ENCODE measurements at regions not wholly inside any gene's neighbourhood (a gene's known extent, or its start where the extent isn't known, plus 50 kb on each side); places are given as distances from the start of the nearest gene placed in this dataset.

DNA sequence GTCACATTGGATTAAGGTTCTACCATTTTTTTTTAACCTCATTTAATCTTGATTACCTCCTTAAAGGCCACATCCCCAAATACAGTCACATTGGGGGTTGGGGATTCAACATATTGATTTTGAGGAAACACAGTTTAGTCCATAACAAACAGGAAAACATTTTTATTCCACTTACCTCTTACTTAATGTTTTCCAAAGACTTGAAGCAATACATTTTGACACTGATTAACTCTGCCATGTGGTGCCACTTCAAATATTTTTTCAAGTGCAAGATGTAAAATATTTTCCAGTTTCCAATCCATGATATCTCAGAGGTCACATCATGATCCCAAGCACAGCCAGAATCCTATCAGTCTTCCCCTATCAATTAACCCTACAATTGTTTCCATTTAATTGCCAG is 548.0 kb downstream of the CSNK1G3 start:
- Histone ChIP-seq H4K8ac (replicated peaks; ENCODE audit: insufficient read length, low read depth, low read length) (no peak overlapping the region), H3K14ac (ENCODE audit: insufficient read depth, low read length) (no peak overlapping the region), H3K9ac (ENCODE audit: extremely low read depth, insufficient read length, low read length) (no peak overlapping the region), H2AFZ (ENCODE audit: low read length) (no peak overlapping the region), H2BK15ac (ENCODE audit: low read depth, low read length) (no peak overlapping the region), H3K27ac (ENCODE audit: insufficient read length, low read depth, low read length) (no peak overlapping the region), H3K27me3 (ENCODE audit: insufficient read depth, low read length) (no peaks in the 10 kb centered on the region), H3K23ac (ENCODE audit: insufficient read length, low read depth, low read length) (no peak overlapping the region), H2AK5ac (ENCODE audit: insufficient read length, low read length) (no peak overlapping the region), H3T11ph (ENCODE audit: low read length) (no peak overlapping the region), H3K23me2 (ENCODE audit: insufficient read length, low read depth, low read length, poor library complexity, severe bottlenecking) (no peaks in the 10 kb centered on the region), H4K91ac (ENCODE audit: insufficient read length, low read depth, low read length) (no peak overlapping the region), H2BK20ac (ENCODE audit: low read depth, low read length, poor library complexity, severe bottlenecking) (no peak overlapping the region), H2BK12ac (ENCODE audit: insufficient read length, low read depth, low read length) (no peak overlapping the region), H3K56ac (ENCODE audit: insufficient read length, low read depth, low read length) (no peak overlapping the region), H3K4ac (ENCODE audit: low read depth, low read length) (no peak overlapping the region), H3K79me1 (ENCODE audit: insufficient read depth, low read depth, low read length, poor library complexity, severe bottlenecking) (no peaks in the 10 kb centered on the region), H2BK5ac (ENCODE audit: insufficient read length, low read length) (no peak overlapping the region), H3K18ac (ENCODE audit: insufficient read length, low read depth, low read length) (no peak overlapping the region), H4K5ac (ENCODE audit: insufficient read length, low read depth, low read length) (no peak overlapping the region), H3K9me3 (ENCODE audit: control insufficient read depth, low read depth, low read length) (no peaks in the 10 kb centered on the region), H4K20me1 (ENCODE audit: control insufficient read depth, insufficient read depth, insufficient read length) (no peaks in the 10 kb centered on the region), H2BK120ac (ENCODE audit: low read depth, low read length, poor library complexity, severe bottlenecking) (no peak overlapping the region), H3K79me2 (ENCODE audit: insufficient read depth, low read length) (no peaks in the 10 kb centered on the region), H3K4me1 (ENCODE audit: insufficient read depth, low read length) (no peaks in the 10 kb centered on the region), H3K4me2 (ENCODE audit: insufficient read depth, insufficient read length, low read length) (no peak overlapping the region)
- Mint-ChIP-seq H3K36me3 (ENCODE audit: insufficient read depth in 1 of 3, low read depth in 3 of 3) (peaks cover 0 to 6% (median 3%) of the 10 kb centered on the region in 3 experiments; a peak in 3 of 7 replicates), H3K9me3 (peaks cover 5 to 8% of the 10 kb centered on the region in 2 experiments; a peak in 4 of 5 replicates), H3K4me1 (peaks cover 2 to 6% of the 10 kb centered on the region in 2 experiments; a peak in 3 of 4 replicates), H3K27ac (no peak overlapping the region), H3K4me3 (no peak overlapping the region), H3K27me3 (ENCODE audit: low read depth) (no peaks in the 10 kb centered on the region; the same call in 1 of the 2 replicates)
- TF ChIP-seq, protein P1, sequence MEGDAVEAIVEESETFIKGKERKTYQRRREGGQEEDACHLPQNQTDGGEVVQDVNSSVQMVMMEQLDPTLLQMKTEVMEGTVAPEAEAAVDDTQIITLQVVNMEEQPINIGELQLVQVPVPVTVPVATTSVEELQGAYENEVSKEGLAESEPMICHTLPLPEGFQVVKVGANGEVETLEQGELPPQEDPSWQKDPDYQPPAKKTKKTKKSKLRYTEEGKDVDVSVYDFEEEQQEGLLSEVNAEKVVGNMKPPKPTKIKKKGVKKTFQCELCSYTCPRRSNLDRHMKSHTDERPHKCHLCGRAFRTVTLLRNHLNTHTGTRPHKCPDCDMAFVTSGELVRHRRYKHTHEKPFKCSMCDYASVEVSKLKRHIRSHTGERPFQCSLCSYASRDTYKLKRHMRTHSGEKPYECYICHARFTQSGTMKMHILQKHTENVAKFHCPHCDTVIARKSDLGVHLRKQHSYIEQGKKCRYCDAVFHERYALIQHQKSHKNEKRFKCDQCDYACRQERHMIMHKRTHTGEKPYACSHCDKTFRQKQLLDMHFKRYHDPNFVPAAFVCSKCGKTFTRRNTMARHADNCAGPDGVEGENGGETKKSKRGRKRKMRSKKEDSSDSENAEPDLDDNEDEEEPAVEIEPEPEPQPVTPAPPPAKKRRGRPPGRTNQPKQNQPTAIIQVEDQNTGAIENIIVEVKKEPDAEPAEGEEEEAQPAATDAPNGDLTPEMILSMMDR (conservative IDR thresholded peaks at IDR 0.05) = no peak
- no peak for DNase-seq
